ENCODE measurements at regions not wholly inside any gene's neighbourhood (a gene's known extent, or its start where the extent isn't known, plus 50 kb on each side); places are given as distances from the start of the nearest gene placed in this dataset.

GRCh38 chr5:4981608-4982007, 158.5 kb upstream of the ADAMTS16 start:
- no peak for TF ChIP-seq CTCF (conservative IDR thresholded peaks at IDR 0.05; ENCODE audit: low read length)
- no peak for DNase-seq (ENCODE audit: low read depth)
- no peak overlapping the region for H3K4me3 ChIP-seq (ENCODE audit: low read length)

GRCh38 chr5:4983701-4984100, 156.4 kb upstream of the ADAMTS16 start:
- DNase-seq (ENCODE audit: low read depth) = no peak
- no peak overlapping the region for H3K4me3 ChIP-seq (ENCODE audit: low read length)
- TF ChIP-seq CTCF (conservative IDR thresholded peaks at IDR 0.05; ENCODE audit: low read length) = no peak

- TF ChIP-seq CTCF (conservative IDR thresholded peaks at IDR 0.05; ENCODE audit: low read length) = no peak
- no peak for DNase-seq (ENCODE audit: low read depth)
These were observed 155.7 kb upstream of the ADAMTS16 start for GRCh38 chr5:4984461-4984860.

GRCh38 chr5:4987431-4987830, 152.7 kb upstream of the ADAMTS16 start:
- no peak for TF ChIP-seq CTCF (conservative IDR thresholded peaks at IDR 0.05; ENCODE audit: low read length)
- peak; percentile 33 for DNase-seq (ENCODE audit: low read depth)
- H3K4me3 ChIP-seq (ENCODE audit: low read length) = no peak overlapping the region

More at GRCh38 chr5:4984461-4984860, 155.7 kb upstream of the ADAMTS16 start:
- H3K4me3 ChIP-seq (ENCODE audit: low read length) = no peak overlapping the region

- DNase-seq (ENCODE audit: low read depth) = no peak
- no peak for TF ChIP-seq CTCF (conservative IDR thresholded peaks at IDR 0.05; ENCODE audit: low read length)
- H3K4me3 ChIP-seq (ENCODE audit: low read length) = no peak overlapping the region
These were observed 151.0 kb upstream of the ADAMTS16 start for GRCh38 chr5:4989118-4989517.

GRCh38 chr5:4990017-4990416, 150.1 kb upstream of the ADAMTS16 start:
- TF ChIP-seq CTCF (conservative IDR thresholded peaks at IDR 0.05; ENCODE audit: low read length) = no peak
- no peak for DNase-seq (ENCODE audit: low read depth)
- H3K4me3 ChIP-seq (ENCODE audit: low read length) = no peak overlapping the region

- H3K4me3 ChIP-seq (ENCODE audit: low read length) = no peak overlapping the region
- no peak for TF ChIP-seq CTCF (conservative IDR thresholded peaks at IDR 0.05; ENCODE audit: low read length)
- no peak for DNase-seq (ENCODE audit: low read depth)
These were observed 149.7 kb upstream of the ADAMTS16 start for GRCh38 chr5:4990462-4990861.

Measured in AG10803 (cell line).